G401.6 (cell line): ENCODE measurements at regions not wholly inside any gene's neighbourhood (a gene's known extent, or its start where the extent isn't known, plus 50 kb on each side); places are given as distances from the start of the nearest gene placed in this dataset.
A peak's percentile ranks its signal among the peaks of the same experiment; 100 is the strongest.

Experiments used
- FAIRE-seq: peaks from 2 replicates; lab custom pipeline; 2012; peaks lifted over from hg19 to GRCh38; lab: Jason Lieb, UNC

DNA sequence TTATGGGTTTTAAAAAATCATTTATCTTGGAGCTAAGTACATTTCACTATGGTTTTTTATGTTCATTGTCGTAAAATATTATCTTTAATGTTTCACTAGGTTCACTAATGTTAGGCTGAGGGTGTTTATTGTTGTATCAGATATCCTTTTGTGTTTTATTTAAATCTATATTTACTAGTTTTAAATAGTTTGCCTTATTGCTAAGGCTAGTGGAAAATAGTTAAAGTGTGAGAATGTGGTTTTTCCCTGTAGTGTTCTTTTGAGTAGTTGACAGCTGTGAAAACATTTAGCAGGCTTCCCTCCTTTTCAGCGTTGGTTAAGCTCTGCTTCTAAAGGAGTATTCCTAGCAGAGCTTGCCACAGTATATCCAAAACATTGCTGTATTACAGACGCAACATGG, 139.0 kb downstream of the TM9SF2 start:
- FAIRE-seq, result peak; percentile 80

DNA sequence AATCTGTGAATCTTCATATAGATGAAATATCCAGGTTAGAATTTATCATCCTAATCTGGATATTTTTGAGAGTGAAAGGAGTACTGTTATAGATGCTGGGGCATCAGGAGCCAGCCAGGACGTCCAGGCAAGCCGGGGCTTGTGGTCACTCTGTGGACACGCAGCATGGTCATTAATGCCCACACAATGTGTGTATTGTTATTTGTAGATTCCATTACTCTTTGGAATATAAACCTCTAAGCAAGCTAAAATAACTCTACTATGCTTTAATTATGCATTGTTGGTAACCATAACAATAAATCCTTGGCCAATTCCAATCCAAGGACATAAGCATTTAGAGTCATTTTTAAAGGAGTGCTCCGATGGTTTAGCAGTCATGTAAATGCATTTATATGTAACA, 137.9 kb downstream of the TM9SF2 start:
- no peak for FAIRE-seq

DNA sequence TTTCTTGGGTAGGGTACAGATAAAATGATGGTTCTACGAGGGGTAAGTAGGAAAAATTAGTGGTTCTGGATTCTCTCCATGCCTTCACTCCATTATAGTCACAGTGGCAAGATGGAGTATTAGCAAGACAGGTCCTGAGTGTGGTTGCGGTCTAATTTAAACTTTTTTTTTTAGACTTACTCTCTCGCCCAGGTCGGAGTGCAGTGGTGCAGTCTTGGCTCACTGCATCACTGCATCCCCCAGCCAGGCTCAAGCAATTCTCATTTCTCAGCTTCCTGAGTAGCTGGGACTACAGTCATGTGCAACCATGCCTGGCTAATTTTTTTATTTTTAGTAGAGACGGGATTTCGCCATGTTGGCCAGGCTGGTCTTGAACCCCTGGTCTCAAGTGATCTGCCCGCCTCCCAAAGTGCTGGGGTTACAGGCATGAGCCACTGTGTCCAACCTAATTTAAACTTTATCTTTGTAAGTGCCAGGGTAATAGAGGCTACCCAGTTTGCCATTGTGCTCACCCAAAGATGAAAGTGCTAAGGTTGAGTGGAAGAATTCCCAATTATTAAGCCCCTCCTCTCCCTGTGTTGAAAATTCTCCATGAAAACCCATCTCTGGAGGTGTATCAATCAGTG, 135.6 kb downstream of the TM9SF2 start:
- no peak for FAIRE-seq

DNA sequence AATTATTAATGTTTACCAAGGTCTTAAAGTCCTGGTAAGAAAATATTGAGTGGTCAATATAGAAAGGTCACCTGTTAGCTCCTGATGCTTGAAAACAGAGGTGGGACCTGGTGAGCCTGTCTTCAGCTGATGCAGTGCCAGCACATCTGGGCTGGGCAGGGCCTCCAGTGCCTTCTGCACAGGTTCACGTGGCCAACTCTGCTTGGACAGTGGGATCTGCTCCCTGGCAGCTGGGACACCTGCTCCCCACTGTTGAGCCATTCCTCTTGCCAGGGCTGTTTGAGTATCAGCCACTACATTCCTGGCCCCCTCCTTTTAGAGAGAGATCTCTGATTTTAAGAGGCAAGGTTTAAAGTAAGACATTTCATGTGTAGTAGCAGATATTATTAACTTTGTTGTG, 135.0 kb downstream of the TM9SF2 start:
- FAIRE-seq, result no peak

DNA sequence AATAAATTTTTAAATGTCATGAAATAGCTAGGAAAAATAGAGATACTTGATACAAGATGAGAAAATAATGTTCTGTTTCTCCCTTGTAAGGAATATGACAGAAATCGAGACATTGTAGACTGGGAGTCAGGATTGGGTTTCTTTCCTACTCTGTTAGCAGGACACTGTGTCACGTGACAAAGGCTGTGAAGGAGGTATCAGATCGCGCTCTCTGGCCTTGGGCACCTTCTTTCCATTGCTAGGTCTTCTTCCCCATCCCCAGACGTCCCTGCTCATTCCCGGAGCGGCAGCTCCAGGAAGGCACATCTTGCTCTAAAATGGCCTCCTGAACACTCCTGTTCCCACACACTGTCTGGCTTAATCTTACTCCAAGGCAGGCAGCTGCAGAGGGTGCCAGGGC, 133.4 kb downstream of the TM9SF2 start:
- FAIRE-seq, result no peak

DNA sequence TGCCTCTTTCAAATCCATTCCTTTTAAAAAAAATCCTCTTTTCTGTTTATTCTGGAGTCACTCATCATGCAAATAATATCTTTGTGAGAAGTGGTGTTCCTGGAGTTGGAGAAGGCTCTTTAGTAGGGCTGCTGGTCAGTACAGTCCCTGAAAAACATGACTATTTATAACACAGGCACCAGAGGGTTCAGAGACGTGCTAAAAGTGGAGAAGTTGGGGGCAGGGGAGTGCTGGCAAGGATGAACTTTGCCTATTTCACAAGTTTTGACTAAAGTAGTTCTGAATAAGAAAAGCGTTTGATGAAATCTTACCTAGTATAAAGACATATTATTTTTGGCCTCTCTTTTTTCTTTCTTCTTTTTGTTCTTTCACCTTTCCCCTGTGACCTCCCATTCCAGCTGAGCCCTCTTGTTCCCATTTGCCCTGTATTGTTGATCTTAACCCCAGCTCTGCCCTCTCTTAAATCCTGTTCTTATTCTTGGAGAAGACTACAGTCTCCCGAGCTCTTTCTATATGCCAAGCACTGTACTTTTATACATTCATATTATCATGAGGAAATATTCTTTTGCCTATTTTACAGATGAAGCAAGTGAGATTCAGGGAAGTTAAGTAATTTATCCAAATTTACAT, 129.1 kb downstream of the TM9SF2 start:
- FAIRE-seq, result no peak

DNA sequence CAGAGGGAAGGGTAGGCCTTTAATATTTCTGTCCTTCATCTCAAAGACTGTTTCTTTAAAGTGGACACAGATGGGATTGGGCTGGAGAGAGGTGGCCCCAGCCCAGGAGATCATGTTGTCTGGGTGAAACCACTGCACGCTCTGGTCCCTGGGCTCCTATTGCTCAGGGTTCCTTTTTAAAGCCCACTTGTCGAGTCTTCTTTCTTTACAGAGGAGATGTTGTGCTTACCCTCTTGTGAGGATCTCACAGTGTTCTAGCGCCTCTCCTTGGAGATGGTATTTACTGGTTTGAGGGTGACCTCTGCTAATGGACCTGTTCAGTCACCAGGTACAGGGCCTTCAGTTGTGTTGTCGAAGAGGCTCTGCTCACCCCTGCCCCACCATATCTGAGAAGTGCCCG, 128.4 kb downstream of the TM9SF2 start:
- no peak for FAIRE-seq

DNA sequence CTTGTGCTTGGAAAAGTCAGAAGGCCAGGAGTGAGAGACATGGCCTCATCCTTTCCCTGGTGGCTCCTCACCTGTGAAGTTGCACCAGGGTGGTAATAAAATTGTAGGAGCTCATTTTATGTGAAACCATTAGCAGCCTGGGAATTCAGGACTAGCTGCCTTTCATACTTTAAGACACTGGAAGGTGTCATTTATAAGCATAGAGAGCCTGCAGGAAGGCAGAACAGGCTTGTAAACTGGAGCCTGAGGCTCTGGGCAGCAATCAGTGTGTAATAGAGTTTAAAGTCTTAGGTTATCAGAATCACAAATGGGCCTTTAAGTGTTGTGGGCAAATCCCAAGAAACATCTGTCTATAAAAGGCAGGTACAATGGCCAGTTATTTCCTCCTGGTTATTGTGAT, 127.2 kb downstream of the TM9SF2 start:
- FAIRE-seq, result peak; percentile 97

DNA sequence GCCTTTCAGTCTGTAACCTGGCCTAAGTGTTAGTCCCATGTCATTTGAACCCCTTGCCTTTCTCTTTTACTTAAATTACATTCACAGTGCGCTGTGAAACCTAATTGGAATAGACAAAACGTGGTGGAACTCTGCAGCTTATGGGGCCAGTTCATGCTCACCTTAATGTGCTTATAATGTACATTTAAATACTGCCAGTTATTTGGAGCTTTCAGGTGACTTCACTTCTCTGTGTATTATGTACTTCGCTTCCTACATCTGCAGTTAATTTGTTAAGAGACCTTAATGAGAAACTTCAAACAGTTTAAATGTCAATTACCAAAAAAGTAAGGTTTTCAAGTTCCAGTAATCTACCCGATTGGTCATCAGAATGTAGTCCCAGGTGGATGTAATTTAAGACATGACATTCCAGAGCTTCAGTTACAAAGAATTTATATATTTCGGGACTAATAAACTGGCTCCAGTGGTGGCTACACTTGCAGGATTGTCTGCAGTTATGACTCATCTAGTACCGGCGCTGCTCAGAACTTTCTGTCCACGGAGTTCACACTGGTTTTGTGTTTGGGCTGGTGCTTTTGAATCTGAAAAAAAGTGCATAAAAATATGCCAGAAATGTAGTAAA, 125.3 kb downstream of the TM9SF2 start:
- peak; percentile 98 for FAIRE-seq

DNA sequence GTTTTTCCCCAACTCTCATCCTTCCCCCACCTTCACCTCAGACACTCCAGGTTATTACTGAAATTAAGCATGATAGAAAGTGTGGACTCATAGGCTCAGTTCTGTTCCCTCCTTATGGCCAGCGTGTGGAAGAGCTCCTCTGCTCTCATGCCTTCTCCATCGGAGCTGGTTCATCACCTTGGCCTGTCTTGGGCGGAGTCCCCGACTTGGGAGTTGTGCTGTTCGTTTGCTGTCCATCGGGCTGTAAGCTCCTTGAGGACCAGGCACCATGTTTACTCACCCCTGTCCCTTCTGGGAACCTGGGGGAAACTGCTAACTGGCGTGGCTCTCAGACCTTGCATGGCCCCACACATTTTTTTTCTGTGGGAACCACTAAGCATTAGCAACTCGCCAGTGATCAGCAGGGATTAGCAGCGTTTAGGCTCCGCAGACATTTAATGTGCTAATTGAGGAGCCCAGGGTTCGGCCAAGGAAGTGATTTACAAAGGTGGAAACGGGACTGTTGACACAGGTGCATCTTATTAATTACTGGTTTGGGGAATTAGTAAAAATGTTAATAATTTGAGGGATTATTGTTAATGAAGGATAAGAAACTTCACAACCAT, 123.8 kb downstream of the TM9SF2 start:
- FAIRE-seq, result no peak

DNA sequence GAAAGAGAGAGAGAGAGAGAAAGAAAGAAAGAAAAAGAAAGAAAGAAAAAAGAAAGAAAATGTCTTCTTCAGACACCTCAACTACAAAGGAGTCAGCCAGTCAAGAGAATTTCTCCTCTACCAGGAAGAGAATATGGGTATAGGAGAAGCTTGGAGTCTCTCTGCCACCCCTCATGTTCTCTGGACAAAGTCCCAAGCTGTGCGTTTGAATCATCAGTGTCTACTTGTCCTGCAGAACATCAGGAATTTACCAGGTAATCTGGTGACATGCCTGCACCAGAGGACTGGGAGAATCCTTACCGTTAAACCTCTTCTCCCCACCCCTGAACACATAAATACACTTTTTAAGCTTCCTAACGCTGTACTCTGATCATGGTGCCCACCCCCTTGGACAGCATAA, 119.5 kb downstream of the TM9SF2 start:
- FAIRE-seq, result no peak

DNA sequence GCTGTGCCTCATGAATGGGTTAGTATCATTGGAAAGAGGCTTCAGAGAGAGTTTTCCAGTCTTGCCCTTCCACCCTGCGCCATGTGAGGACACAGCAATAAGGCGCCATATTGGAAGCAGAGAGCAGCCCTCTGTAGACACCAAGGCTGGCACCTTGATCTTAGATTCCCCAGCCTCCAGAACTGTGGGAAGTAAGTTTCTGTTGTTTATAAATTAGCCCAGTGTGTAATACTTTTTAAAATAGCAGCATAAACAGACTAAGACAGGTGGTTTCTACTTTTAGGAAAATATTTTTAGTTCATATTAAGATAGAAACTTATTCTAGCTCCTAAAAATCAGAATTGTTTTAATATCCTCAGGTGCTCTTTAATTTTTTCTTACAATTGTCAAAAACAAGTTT, 117.9 kb downstream of the TM9SF2 start:
- FAIRE-seq, result peak; percentile 25

DNA sequence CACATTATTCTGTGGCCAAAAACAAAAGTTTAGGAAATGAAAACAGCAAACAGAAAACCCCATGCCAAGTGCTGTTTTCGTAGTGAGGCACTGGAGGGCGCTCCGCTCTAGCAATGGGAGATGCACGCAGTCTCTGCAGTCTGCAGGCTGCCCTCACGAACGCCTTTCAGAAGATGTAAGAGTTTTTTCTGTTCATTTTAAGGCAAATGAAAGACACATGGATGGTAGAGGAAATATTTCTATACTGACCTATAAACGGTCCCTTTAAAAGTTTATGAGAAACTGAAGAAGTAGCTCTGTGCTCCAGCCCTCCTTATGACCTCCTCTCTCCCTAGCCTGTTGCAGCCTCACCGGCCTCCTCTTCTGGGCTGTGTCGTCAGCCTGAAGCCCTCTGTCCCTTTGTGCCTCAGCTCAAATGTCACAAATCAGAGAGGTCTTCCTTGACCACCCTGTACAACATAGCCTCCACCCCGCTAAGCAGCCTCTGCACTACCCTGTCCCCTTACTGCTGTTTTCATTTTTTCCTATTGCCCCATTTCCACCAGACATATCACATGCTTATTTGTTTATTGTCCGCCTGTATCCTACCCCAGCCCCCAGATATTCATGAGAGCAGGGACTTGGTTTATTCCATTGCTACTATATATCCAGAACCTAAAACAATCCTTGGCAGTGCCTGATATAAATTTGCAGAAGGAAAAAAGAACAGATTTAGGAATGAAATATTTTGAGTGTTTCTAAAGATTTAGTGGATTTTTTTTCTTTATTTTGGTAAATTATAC, 116.4 kb downstream of the TM9SF2 start:
- peak; percentile 97 for FAIRE-seq

DNA sequence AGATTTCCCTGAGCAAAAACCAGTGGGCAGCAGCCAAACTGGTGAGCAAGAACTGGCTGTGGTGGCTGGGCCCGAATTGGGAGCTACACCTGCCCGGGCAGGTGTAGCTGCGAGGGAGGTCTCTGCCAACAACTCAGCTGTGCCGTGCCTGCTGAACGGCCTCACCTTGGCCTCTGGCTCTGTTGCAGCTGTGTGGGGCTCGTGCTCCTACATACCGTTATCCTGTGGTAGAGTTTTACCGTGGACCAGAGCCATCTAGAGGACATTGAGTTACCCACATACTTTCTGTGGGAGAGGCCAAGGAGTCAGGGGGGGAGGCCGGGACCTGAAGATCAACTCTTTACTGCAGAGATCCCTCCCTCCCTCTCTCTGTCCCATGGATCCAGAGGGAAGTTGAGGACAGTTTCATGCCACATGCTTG, 113.2 kb downstream of the TM9SF2 start:
- no peak for FAIRE-seq
